TTC549 (cell line): ENCODE measurements at regions not wholly inside any gene's neighbourhood (a gene's known extent, or its start where the extent isn't known, plus 50 kb on each side); places are given as distances from the start of the nearest gene placed in this dataset.

Experiments used
- FAIRE-seq: peaks from 2 replicates; lab custom pipeline; 2012; peaks lifted over from hg19 to GRCh38; lab: Jason Lieb, UNC

GRCh38 chr6:94065707-94066337 lies 646.5 kb upstream of the EPHA7 start:
- FAIRE-seq: no peak

DNA sequence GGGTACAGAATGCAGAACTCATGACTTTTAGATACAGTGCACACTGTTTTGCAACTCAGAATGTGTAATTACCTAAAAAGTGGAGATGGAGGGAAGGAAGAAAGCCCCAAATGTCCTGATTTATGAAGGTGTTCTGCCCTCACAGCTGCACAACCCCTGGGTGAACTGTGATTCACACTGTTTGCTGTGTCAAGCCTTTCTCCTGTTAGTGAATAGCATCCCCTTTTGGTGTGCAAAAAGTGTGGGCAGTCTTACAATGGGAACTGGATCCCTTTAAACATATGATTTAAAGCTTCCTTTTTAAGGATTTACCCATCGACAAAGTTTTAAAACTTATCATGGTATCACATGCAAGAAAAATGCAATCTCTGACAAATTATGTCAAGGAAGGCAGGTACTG lies 633.4 kb upstream of the EPHA7 start:
- FAIRE-seq: no peak

GRCh38 chr6:94050515-94050914 lies 631.2 kb upstream of the EPHA7 start:
- no peak for FAIRE-seq

DNA sequence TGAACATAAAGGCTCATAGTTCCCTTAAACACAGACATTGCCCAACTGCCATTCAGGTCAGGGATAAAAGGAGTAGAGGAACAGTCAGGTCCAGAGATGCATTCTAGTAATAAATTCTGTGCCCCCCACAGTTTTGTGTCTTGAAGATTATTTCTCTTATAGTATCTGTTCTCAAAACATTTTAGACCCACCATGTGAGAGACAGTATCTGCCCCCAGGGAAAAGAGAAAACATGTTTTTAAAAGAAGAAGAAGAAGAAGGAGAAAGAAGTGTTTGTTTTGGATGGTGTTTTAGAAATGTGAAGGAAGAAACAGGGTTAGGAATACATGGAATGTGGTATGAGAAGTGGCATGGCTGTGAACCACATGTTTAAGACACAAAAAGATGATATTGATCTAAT lies 629.6 kb upstream of the EPHA7 start:
- FAIRE-seq: no peak

GRCh38 chr6:94045099-94045829 lies 625.9 kb upstream of the EPHA7 start:
- FAIRE-seq: no peak

GRCh38 chr6:94041945-94042709 lies 622.8 kb upstream of the EPHA7 start:
- FAIRE-seq: no peak

DNA sequence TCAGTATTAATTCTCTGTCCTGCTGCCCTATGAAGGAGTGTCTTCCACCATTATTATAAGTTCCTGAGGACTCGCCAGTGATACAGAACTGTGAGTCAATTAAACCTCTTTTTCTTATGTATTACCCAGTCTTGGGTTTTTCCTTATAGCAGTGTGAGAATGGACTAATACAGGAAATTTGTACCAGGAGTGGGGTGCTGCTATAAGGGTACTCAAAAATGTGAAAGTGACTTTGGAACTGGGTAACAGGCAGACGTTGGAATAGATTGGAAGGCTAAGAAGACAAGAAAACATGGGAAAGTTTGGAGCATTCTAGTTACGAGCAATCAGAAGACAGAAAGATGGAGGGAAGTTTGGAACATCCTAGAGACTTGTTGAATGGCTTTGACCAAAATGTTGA lies 616.7 kb upstream of the EPHA7 start:
- no peak for FAIRE-seq

- FAIRE-seq: no peak
Measured at GRCh38 chr6:94027374-94027773, 608.0 kb upstream of the EPHA7 start.

DNA sequence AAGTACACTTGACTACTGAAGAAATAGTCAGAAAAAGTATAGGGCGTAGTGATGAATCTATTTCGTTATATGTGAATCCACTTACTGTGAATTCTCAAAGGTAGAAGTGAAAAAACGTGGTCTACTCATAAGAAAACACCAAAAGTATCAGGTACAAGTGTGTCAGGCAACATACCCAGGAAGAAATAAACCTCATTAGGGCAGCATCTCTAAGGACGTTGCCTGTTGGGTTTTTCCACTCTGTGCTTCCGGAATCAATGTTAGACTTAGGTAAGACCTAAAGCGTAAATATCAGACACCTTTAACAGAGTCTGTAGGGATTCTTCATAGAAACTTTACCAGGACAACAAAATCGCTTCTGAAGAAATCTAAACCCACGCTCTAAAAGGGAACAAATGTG lies 607.2 kb upstream of the EPHA7 start:
- no peak for FAIRE-seq

- FAIRE-seq: no peak
Measured at GRCh38 chr6:94005835-94006234, 586.5 kb upstream of the EPHA7 start.

DNA sequence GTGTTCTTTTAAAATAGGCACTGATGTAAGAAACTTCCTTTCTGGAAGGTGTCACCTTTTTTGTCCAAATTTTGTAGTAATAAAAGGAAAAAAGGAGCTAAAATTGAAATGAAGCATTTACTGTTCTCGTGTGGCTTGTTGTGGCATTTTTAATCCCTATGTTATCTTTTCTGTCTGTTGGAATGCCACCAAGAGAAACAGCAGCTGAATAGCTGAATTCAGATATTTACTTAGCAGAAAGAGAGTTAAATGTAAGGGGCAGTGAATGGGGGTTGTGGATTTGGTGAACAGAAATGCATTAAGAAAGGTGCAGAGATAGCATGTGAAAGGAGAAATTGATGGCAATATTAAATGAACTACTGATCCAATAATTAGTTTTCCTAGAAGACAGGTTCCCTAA lies 573.6 kb upstream of the EPHA7 start:
- no peak for FAIRE-seq

DNA sequence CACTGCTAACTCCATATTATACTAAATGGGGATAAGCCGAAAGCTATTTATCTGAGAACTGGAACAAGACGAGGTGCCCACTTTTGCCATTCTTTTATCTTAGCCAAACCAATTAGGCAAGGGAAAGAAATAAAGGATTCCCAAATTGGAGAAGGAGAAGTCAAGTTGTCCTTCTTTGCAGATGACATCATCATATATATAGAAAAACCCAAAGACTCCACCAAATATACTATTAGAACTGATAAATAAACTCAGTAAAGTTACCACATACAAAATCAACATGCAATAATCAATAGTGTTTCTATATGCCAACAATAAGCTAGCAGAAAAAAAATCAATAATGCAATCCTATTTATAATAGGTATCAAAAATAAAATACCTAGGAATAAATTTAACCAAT lies 570.3 kb upstream of the EPHA7 start:
- no peak for FAIRE-seq

DNA sequence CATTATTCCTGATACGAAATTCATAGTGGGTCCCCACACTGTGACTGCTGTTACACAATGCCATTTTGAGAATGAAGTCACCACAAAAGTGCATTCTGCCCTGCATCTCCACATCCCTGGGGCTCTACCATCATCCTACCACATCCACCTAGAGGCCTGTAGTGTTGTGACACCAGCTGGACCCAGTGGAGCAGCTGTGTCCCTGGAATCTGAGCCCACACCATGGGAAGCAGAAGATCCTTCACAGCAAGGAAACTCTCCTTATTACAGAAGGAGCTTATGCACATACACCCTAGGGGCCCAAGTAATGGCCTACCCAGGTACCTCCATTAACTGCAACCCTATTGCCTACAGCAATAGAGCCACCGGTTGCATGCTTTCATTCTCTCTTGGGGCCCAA lies 566.6 kb upstream of the EPHA7 start:
- FAIRE-seq: no peak

DNA sequence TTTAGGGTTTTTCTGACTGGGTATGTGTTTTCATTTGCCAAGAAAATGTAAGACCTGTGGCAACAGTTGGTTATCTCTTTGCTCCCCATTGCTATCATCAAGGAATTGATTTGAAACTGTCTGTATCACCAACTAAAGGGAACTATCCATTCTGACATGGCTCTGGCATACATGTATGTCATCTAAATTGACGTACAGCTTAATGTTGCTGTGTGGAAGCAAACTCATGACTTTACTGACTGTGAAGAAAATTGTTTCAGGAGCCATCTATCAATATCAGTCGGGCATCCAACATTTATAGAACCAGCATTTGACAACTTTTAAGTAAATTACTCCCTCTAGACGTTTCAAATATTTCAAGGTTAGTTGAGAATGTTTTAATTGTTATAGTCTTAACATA lies 555.8 kb upstream of the EPHA7 start:
- FAIRE-seq: no peak

- FAIRE-seq: no peak
Measured at GRCh38 chr6:93974332-93974731, 555.0 kb upstream of the EPHA7 start.

DNA sequence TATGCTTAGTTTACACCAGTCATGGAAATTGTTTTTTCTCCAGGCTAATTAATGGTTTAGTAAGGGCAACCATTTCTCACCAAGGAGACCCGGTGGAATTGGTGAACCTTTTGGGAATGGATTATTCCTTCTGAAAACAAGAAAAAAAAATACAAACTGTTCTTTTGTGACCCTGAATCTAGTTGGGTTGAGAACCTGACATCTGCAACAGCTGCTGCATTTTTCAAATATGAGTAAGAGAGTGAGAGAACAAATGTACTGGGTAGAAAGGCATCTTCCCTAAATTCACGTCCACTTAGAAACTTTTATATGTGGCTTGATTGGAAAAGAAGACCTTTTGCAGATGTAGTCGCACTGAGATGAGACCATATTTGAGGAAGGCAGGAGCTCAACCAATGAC lies 553.4 kb upstream of the EPHA7 start:
- no peak for FAIRE-seq

GRCh38 chr6:93970684-93971083 lies 551.3 kb upstream of the EPHA7 start:
- FAIRE-seq: no peak

DNA sequence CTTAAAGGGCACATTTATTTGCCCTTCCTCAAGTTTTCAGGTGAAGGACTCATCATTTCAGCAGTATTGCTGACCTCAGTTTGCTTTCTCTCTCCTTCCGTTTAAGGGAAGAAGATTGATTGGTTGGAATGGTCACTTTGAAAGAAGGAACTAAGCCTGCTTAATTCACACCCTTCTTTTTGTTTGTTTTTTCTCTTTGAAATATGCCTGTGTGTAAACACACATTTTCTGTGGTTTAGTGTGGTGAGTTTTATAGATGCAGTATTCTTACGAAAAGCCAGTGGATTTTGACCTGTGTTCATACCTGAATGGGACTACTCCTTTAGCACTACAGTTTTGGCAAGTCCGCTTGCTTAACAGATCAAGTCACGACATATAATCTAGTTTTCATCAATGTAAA lies 548.8 kb upstream of the EPHA7 start:
- FAIRE-seq: no peak

DNA sequence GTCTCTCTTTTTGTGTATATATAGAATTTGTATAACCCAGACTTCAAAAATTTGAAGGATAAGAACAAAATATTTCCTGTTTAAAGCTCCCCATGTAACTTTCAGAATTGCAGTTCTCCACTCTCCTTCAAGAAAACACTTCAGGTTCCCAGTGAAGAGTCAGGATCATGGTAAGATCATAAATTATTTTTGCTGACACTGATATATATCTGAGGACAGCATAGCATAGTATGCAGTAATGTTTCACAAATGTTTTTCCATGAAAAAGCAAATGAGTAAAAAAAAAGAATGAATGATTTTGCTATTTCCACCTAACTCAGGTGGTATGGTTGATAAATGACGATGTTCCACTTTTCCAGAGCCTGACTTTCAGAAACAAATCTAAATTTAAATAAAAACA lies 545.6 kb upstream of the EPHA7 start:
- no peak for FAIRE-seq

DNA sequence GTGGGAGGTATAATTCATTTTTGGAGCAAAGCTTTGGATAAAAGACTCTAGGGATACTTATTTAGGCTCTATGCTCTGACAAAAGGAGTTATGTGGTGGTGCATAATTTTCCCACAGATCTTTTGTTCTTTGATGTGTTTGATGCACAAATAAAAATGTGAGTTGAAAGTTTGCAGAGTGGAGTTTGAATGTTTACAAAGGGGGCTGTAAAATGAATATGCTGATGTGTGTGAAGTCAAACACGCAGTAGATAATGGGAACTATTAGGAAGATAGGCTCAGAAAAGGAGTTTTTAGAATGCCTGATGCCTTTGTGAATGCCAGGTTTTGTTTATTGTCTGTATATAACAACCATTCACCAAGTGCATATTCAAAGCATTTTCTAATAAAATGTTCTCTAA lies 545.0 kb upstream of the EPHA7 start:
- no peak for FAIRE-seq

DNA sequence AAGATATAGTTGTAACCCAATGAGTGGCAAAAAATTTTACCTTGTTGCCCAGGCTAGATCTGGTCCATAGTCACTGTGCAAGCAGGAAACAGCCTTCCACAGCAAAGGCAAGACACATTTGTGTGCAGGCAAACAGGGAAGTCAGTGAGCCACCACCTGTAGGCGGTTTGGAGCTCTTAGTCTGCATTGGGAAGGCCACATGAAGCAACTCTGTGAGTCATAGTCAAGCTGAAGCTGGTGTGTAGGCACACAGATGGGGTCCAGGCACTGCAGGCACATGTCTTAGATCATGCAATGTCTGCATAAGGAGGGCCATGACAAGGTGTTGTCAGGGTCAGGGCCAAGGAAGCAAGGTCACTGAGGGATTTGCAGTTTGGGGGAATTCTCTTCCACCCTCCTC lies 543.2 kb upstream of the EPHA7 start:
- FAIRE-seq: no peak

DNA sequence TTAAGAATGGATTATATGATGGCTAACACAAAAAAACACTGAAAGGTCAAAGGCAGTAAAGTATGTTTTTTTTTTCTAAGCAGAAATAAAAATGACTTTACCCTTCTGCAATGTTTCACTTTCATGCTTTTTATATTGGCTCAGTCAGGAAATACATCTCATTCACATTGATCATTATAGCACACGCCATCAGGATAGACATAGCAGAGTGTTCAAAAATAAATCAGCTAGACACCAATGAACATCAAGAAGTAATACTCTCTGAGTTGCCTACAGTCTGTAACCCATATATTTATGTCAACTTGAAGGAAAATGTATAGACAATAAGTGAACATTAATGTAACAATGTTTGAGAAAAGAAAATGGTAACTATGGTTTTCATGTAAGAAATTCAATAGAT lies 535.2 kb upstream of the EPHA7 start:
- no peak for FAIRE-seq

DNA sequence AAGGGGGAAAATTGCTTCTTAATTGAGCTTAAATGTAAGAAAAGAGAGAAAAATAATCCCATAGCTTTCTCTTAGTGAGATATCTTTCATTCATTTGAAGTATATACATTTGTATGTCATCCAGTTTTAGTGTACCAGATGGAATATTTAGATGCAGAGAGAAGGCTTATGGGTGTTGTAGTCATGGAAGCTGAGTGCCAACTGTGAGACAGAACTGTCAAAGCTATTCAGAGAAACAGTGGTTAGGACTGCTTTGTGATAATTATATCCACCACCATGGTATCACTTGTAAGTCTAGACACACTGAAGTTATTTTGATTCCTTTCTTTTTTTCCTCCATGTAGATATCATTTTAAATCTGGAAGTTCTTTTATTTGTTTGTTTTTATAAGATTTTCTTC lies 524.3 kb upstream of the EPHA7 start:
- no peak for FAIRE-seq

DNA sequence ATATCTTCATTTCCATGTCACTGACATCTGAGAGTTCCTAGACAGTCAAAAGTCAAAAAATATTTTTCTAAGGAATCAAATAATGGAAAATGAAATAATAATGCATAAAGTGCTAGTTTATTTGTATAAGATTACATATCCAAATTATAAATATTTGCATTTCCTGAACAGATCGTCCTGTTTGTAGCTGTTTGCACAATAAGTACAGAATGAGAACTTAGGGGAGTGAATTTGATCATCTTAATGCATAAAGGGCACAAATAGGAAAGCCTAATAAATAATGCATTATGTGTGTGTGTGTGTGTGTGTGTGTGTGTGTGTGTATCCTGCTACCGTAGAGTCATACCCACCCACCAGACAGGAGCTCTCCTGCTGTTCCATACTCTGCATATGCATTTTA lies 521.0 kb upstream of the EPHA7 start:
- no peak for FAIRE-seq
